GM12872 (cell line): ENCODE measurements at regions not wholly inside any gene's neighbourhood (a gene's known extent, or its start where the extent isn't known, plus 50 kb on each side); places are given as distances from the start of the nearest gene placed in this dataset.

Experiments used
- CTCF ChIP-seq: IDR thresholded peaks from 3 replicates; pipeline ENCODE4 v1.5.1; 2011; ENCODE audit warnings: low read depth, mild to moderate bottlenecking, low read length, moderate library complexity; ENCODE audit not compliant: insufficient read depth

GRCh38 chr6:144723431-144723830, 438.3 kb downstream of the UTRN start:
- TF ChIP-seq CTCF = no peak

- TF ChIP-seq CTCF = no peak
Observed at GRCh38 chr6:144724818-144725217, 439.7 kb downstream of the UTRN start.

GRCh38 chr6:144725736-144726522, 440.8 kb downstream of the UTRN start:
- no peak for TF ChIP-seq CTCF

DNA sequence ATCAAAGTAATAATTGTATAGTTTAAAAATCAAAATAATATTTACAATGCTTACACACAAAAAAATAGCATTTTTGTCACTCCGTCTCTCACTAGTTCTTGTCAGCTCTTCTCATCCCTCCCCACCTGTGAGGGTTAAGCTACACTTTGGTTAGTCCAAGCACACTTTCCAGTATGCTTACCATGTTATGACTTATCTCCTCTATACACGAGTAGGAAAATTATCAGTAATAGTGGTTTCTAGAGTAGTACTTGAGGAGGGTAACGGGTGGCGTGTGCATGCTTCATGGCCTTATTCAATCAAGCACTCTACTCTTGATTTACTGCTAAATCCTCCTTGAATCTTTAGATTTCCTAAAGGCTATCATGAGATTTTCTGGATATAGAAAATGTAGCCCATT, 443.7 kb downstream of the UTRN start:
- no peak for TF ChIP-seq CTCF

DNA sequence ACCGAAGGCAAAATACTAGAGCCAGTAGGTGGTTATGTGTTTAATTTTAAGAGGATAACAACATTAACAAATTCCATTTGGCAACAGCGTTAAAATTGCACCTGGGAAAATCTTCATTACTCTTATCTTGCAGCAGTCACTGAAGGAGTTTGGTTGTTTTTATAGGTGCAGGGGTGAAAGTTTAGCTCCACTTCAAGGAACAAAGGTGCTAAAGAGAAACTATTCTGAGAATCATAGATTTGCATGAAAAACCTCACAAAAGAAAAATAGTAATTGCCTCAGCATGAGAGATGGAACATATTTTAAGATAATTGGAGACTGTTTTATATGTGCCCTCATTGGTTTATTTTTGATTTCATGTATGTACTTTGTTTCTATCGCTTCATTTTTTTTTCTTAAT, 444.4 kb downstream of the UTRN start:
- no peak for TF ChIP-seq CTCF

DNA sequence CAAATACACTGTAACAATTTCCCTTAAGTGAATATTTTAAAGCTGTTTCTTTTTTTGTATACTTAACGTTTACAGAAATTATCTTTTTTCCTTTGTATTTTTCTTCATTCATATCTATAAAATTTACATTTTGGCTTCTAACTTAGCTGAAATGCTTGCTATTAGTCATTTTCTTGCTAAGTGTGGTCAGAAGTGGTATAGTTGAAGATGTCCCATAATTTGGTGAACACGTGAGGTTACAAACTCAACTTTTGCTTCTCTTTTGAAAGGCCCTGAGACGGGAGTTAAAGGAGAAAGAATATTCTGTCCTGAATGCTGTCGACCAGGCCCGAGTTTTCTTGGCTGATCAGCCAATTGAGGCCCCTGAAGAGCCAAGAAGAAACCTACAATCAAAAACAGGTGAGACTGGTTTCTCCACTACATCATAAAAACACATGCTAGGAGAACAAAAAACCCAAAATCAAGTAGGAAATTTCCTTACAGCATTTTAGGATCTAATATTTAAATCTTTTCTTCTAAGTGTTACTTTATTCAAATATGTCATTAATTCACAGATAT, 445.0 kb downstream of the UTRN start:
- TF ChIP-seq CTCF = no peak

GRCh38 chr6:144731229-144731628, 446.1 kb downstream of the UTRN start:
- TF ChIP-seq CTCF = no peak
